Astrocyte (in vitro differentiated cells and primary cell): ENCODE measurements at regions not wholly inside any gene's neighbourhood (a gene's known extent, or its start where the extent isn't known, plus 50 kb on each side); places are given as distances from the start of the nearest gene placed in this dataset.

ENCODE experiments used
- DNase-seq: peaks from one replicate; pipeline ENCODE4 v3.0.0-alpha.2; 2010; ENCODE audit warnings: low read depth
- FAIRE-seq: peaks from 2 replicates; lab custom pipeline; 2011; peaks lifted over from hg19 to GRCh38; lab: Jason Lieb, UNC
- H2AFZ ChIP-seq: 2 replicates; pipeline ENCODE4 v1.6.0; 2012; ENCODE audit warnings: low read depth, low read length, inconsistent platforms
- H3K27ac ChIP-seq: 2 replicates; pipeline ENCODE4 v1.5.1; 2011; ENCODE audit warnings: low read depth, low read length, inconsistent platforms
- H3K27me3 ChIP-seq: 2 replicates; pipeline ENCODE4 v1.6.0; 2011; ENCODE audit warnings: low read length, inconsistent platforms; ENCODE audit not compliant: insufficient read depth
- H3K36me3 ChIP-seq: 2 replicates; pipeline ENCODE4 v1.5.1; 2011; ENCODE audit warnings: low read length, inconsistent platforms; ENCODE audit not compliant: insufficient read depth
- H3K4me1 ChIP-seq: 2 replicates; pipeline ENCODE4 v1.5.1; 2011; ENCODE audit warnings: low read length, inconsistent platforms; ENCODE audit not compliant: insufficient read depth
- H3K4me2 ChIP-seq: 2 replicates; pipeline ENCODE4 v1.6.0; 2012; ENCODE audit warnings: low read length, inconsistent platforms
- H3K4me3 ChIP-seq: 2 replicates; pipeline ENCODE4 v1.5.1; 2011; ENCODE audit warnings: low read depth, mild to moderate bottlenecking, low read length, inconsistent platforms; ENCODE audit not compliant: insufficient read depth
- H3K79me2 ChIP-seq: 2 replicates; pipeline ENCODE4 v1.6.0; 2012; ENCODE audit warnings: mild to moderate bottlenecking, low read length, inconsistent platforms; ENCODE audit not compliant: insufficient read depth
- H3K9ac ChIP-seq: 2 replicates; pipeline ENCODE4 v1.6.0; 2012; ENCODE audit warnings: mild to moderate bottlenecking, low read length, inconsistent platforms
- H3K9me3 ChIP-seq: 2 replicates; pipeline ENCODE4 v1.5.1; 2012; ENCODE audit warnings: low read depth, mild to moderate bottlenecking, low read length, inconsistent platforms; ENCODE audit not compliant: insufficient read depth
- H4K20me1 ChIP-seq: 2 replicates; pipeline ENCODE4 v1.6.0; 2012; ENCODE audit warnings: low read length, inconsistent platforms; ENCODE audit not compliant: insufficient read depth
- H3K27ac Mint-ChIP-seq: one replicate; pipeline ENCODE4 v1.8.0; 2021; ENCODE audit warnings: mild to moderate bottlenecking, mixed read lengths; ENCODE audit not compliant: unreplicated experiment
- H3K27me3 Mint-ChIP-seq: one replicate; pipeline ENCODE4 v1.8.0; 2021; ENCODE audit warnings: low read depth, mixed read lengths; ENCODE audit not compliant: unreplicated experiment
- H3K36me3 Mint-ChIP-seq: one replicate; pipeline ENCODE4 v1.8.0; 2021; ENCODE audit warnings: low read depth, mixed read lengths; ENCODE audit not compliant: unreplicated experiment
- H3K4me1 Mint-ChIP-seq: one replicate; pipeline ENCODE4 v1.8.0; 2021; ENCODE audit warnings: low read depth, mixed read lengths; ENCODE audit not compliant: unreplicated experiment
- H3K4me3 Mint-ChIP-seq: one replicate; pipeline ENCODE4 v1.8.0; 2021; ENCODE audit warnings: mild to moderate bottlenecking, moderate library complexity, mixed read lengths; ENCODE audit not compliant: unreplicated experiment
- H3K9me3 Mint-ChIP-seq: one replicate; pipeline ENCODE4 v1.8.0; 2021; ENCODE audit warnings: mild to moderate bottlenecking, mixed read lengths; ENCODE audit not compliant: unreplicated experiment
- CTCF ChIP-seq: IDR thresholded peaks from 2 replicates; pipeline ENCODE4 v1.5.1; 2011; ENCODE audit warnings: low read depth, mild to moderate bottlenecking, inconsistent platforms, low read length, moderate library complexity; ENCODE audit not compliant: insufficient read depth
- EZH2 ChIP-seq: IDR thresholded peaks from 2 replicates; pipeline ENCODE4 v1.6.1; 2012; ENCODE audit warnings: mild to moderate bottlenecking, low read length, inconsistent platforms; ENCODE audit not compliant: insufficient read depth

- Mint-ChIP-seq H3K27ac (no peak overlapping the region), H3K4me3 (no peak overlapping the region), H3K36me3 (no peaks in the 10 kb centered on the region), H3K9me3 (no peaks in the 10 kb centered on the region), H3K4me1 (no peaks in the 10 kb centered on the region), H3K27me3 (no peaks in the 10 kb centered on the region)
- TF ChIP-seq EZH2 (no peak), CTCF (no peak)
- Histone ChIP-seq H3K27me3 (no peaks in the 10 kb centered on the region), H3K9me3 (no peaks in the 10 kb centered on the region), H3K79me2 (no peaks in the 10 kb centered on the region), H2AFZ (no peak overlapping the region), H3K4me2 (no peak overlapping the region), H4K20me1 (no peaks in the 10 kb centered on the region), H3K4me3 (no peak overlapping the region), H3K9ac (no peak overlapping the region), H3K36me3 (no peaks in the 10 kb centered on the region), H3K27ac (no peak overlapping the region), H3K4me1 (no peaks in the 10 kb centered on the region)
- DNase-seq, result no peak
- no peak for FAIRE-seq
These were observed 1194.3 kb upstream of the CDH8 start for GRCh38 chr16:63230421-63231040.

- H3K4me3 Mint-ChIP-seq, result no peak overlapping the region
These were observed 1192.0 kb upstream of the CDH8 start for GRCh38 chr16:63228259-63228658.

More at GRCh38 chr16:63228259-63228658, 1192.0 kb upstream of the CDH8 start:
- no peaks in the 10 kb centered on the region for H3K79me2 ChIP-seq
- no peak for FAIRE-seq
- no peak overlapping the region for H3K27ac Mint-ChIP-seq
- H3K4me3 ChIP-seq, result no peak overlapping the region
- no peak overlapping the region for H3K4me2 ChIP-seq
- H3K27me3 Mint-ChIP-seq, result no peaks in the 10 kb centered on the region
- H3K4me1 ChIP-seq, result no peaks in the 10 kb centered on the region
- no peaks in the 10 kb centered on the region for H3K4me1 Mint-ChIP-seq
- no peaks in the 10 kb centered on the region for H4K20me1 ChIP-seq
- TF ChIP-seq EZH2 (no peak), CTCF (no peak)
- H3K27ac ChIP-seq, result no peak overlapping the region
- H3K9me3 ChIP-seq, result no peaks in the 10 kb centered on the region
- no peak for DNase-seq
- H3K9ac ChIP-seq, result no peak overlapping the region
- no peaks in the 10 kb centered on the region for H3K9me3 Mint-ChIP-seq
- no peaks in the 10 kb centered on the region for H3K27me3 ChIP-seq
- no peak overlapping the region for H2AFZ ChIP-seq
- H3K36me3 ChIP-seq, result no peaks in the 10 kb centered on the region
- H3K36me3 Mint-ChIP-seq, result no peaks in the 10 kb centered on the region
